HG02885 (cell line): ENCODE measurements at regions not wholly inside any gene's neighbourhood (a gene's known extent, or its start where the extent isn't known, plus 50 kb on each side); places are given as distances from the start of the nearest gene placed in this dataset.
"Not testable (repeated sequence)": the region's sequence is repeated elsewhere in the genome, so short reads cannot be mapped to it uniquely, and the experiment has no call there.

Source experiments
- ATAC-seq: cut with Tn5 transposase; IDR thresholded peaks from one replicate; pipeline ENCODE4 v1.9.1; 2021; ENCODE audit warnings: mild to moderate bottlenecking; ENCODE audit not compliant: unreplicated experiment, poor library complexity

DNA sequence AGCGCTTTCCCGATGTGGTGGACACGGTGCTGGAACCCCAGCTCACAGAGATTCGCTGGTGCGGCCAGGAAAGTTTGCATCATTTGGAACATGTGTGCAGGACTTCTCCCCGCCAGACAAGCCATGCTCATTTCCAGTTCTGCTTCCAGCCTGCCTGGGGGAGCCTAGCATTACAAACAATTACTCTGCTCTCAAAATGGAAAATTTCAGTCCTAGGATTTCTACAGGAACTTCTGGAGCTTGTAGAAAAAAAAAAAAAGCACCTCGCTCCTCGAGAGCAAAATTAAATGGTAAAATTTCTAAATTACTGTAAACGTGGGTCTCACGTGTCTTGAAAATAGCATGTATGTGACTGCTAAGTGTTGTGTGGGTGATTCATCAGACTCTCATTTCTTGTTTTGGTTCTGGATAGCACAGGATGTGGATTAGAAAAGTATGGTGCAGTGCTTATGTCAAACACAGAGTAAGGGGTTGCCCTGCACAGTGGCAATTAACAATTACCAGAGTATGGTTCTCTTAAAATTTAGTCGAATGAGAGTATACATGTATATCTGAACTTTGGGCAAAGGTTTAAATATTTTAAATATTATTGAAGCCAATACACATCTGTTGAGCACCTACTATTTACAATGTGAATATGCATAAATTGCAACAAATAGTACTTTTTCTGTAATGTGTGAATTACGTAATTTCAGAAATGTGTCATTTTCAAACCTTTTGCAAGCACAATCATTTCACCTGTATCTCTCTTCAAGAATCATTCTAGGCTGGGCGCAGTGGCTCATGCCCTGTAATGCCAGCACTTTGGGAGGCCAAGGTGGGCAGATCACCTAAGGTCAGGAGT is 61.8 kb upstream of the PTGFRN start:
- peak; percentile 86 for ATAC-seq

DNA sequence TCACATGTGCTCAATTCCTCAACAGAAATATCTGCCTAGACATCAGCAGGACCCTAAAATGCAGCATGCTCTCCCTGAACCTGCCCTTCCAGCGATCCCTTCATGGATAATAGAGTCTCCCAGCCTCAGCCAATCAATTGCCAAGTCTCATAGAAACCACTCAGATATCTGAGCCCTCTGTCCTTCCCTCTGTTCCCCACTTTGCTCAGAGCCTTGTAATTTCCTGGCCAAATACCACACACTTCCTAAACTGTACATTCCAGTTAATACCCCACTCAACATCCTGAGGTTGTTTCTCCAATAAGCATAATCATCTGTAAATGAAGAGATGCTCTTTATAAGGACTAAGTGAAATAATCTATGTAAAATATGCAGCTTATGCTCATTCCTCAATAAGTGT is 59.3 kb upstream of the PTGFRN start:
- no peak for ATAC-seq

DNA sequence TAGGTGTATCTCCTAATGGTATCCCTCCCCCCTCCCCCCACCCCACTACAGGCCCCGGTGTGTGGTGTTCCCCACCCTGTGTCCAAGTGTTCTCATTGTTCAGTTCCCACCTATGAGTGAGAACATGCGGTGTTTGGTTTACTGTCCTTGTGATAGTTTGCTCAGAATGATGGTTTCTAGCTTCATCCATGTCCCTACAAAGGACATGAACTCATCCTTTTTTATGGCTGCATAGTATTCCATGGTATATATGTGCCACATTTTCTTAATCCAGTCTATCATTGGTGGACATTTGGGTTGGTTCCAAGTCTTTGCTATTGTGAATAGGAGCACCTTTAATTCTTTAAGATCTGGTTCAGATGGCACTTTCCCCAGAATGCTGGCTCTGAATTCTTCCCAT is 58.5 kb upstream of the PTGFRN start:
- ATAC-seq, result not testable (repeated sequence)

DNA sequence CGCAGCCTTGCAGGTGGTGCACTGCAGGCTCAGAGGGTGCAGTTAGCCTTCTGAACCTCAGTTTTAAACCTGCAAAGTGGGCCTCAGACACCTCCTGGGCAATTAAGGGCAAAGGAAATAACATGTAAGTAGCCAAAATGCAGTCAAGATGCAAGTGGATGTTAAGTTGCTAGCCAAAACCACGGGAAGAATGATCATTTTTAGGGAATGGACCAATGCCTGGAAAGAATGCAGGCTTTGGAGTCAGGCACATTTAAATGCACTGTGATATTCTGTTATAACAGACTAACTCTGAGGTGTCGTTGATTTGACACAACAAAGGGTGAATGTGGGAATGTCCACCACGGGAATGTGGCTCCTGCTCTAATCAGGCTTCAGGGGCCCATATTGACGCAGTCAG is 57.9 kb upstream of the PTGFRN start:
- no peak for ATAC-seq

DNA sequence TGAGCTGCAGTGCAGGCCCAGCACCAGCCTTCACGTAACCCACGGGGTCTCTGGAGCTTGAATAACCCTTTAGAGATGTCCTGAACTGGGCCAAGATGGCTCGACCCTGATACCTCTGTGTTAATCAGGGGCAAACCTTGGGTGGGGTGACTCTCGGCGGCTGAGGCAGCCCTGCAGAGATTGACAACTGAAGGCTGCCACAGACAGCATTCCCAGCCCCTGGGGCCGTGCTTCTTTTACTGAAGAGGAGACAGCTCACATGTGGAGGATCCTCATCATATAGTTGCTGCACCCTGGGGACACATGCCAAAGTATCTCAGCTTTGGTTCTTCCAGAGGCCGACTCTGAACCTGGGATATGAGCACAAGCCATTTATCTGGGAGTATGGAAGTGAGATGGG is 57.3 kb upstream of the PTGFRN start:
- no peak for ATAC-seq

DNA sequence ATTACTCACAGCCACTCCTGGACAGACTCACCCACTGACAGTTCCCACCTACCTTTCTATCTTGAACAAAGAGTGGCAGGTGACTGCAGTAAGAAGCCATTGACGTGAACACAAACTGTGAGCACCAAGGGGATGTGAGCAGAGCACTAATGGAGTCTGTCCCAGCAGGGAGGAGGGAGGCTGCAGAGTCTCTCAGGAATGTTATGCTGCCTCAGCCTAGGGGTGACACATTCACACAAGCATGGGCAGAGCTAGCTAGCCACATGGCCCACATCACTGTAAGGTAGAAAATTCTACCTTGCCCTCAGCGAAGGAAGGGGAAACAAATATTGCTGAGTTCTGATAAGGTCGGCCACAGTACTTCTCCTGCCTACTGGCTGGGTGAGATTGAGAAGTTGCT is 56.8 kb upstream of the PTGFRN start:
- no peak for ATAC-seq

DNA sequence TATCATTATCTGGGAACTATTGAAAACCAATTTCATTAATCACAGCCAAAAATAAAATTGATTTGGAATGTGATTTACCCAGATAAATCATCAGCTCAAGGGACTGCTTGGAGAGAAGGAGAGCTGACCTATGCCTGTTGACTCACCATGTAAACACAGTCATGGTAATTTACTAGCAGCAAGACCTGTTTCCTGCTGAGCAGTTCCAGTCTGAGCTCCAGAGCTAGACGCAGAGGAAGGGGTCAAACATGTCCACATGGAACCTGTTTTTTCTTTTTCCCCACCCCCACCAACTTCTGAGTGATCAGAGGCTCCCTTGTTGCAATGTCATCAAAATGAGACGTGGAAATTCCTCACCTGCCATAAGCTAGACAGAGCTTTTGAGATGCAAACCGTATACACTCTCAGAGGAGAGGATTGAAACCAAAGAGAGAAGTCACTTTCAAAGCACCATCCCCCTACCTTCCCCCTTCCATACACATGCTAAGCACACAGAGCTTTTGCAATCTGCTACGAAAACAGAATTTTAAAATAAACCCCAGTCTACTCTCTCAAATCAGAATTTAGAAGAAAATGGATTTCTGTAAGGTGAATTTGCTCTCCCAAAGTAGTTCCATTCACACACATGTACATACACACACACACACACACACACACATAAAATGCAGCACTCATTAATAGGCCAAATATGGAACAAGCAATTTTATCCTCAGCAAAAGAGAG is 55.9 kb upstream of the PTGFRN start:
- no peak for ATAC-seq

DNA sequence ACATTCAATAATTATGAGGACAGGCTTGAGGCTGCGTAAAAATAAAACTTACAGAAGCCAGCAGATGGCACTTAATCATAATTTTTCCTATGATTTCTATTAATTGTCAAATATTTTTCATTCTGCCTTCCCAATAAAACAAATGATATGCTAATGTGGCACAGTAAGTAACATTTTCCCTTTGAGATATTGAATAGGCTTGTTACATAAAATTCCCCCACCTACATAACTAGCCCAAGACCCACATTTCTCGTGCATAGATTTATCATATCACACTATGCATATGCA is 55.4 kb upstream of the PTGFRN start:
- ATAC-seq, result no peak

DNA sequence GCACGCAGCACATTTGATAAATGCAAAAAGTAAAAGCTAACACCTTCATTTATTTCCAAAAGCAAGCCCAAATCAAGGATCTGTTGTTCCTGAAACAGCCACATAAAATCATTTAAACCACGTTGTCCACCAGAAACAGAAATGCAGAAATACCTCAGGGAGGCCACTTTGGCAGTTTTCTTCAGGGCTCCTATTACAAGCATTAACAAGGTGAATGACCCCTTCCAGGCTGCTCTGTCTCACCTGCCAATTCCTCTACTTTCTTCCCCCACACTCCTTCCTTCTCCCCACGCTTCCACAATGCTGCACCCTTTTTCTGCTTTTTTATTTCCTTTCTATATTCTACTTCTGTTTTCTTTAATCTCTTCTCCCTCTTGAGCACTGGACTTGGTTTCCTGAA is 55.0 kb upstream of the PTGFRN start:
- no peak for ATAC-seq

DNA sequence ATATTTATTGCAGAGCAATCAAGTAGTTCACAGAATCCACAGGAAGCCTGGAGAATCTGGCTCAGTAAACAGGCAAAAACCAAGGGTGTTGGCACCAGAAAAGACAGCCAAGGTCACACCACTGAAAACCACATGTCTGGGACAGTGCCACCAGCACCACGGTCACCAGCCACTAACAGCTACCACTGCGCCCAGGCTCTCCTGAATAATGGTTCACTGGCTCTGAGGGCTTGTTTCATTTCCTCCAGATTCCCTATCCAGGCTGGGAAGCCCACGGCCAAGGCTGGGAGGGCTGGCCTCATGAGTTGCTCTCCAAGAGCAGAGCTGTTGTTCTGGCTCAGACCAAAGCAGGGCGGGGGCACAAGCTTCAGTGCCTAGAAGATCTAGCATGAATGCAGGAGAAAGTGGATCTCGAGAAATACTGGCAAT is 54.5 kb upstream of the PTGFRN start:
- ATAC-seq, result no peak

DNA sequence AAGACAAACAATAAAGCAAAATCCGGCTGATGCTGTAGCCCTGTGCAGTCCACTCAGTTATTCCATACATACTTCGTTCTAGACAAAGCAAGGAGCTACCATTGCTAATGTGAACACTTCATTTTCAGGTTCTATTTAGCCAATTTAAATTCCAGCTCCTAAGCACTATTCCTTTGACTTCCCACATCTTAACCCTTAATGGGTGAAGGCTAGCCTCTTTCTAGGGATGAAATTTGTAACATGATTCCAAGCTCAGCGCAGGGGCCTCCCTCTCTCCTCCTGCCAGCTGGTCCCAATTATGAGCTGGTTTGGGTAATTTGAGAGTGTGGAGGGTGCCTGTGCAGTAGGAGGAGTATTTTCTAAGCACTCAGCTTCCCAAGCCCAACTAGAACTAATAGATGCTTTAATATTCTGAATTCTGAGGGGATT is 53.9 kb upstream of the PTGFRN start:
- no peak for ATAC-seq

DNA sequence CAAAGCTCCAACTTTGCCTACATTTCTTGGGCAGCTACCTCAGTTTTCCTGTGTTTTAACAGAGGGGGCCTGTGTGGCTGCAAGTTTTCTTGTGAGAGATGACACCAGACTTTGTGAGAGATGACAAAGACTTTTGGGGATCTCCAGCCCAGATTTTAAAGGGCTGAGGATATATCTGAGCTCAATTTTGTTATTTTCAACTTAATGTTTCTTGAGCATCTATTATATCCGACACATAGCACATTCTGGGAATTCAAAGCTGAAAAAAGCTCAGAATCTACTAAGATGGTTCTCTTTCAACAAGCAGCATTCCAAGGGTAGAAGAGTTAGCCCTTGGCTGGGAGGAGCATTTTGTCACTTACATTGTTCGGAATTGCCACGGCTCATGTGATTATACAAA is 53.4 kb upstream of the PTGFRN start:
- no peak for ATAC-seq

DNA sequence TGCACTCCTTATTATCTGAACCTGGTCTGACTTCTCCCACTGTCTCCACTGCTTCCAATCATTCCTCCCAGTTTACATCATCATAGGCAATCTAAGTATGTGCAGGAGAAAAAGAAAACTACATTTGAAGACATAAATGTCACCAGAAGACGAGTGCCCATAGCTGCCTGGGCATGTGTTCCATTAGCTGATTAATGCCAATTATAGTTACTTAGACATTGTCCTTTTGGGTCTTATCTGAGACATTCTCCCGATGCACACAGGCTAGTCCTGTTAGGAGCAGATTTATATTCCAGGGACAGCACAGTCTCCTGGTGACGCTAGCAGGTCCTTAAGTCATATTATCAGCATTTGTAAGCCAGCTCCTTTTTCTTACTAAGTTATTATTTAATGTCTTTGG is 52.6 kb upstream of the PTGFRN start:
- no peak for ATAC-seq
